Subcutaneous abdominal adipose tissue (tissue), 5 donors: ENCODE measurements at regions not wholly inside any gene's neighbourhood (a gene's known extent, or its start where the extent isn't known, plus 50 kb on each side); places are given as distances from the start of the nearest gene placed in this dataset.

Experiments
- H3K27ac ChIP-seq: one replicate; pipeline ENCODE4 v1.7.0; 2013; ENCODE audit warnings: low read depth, mild to moderate bottlenecking, inconsistent platforms, low read length, moderate library complexity
- H3K27me3 ChIP-seq, 5 donors: one replicate each; pipeline ENCODE4 v1.7.0; 2013; ENCODE audit warnings: low read length in 5 of 5, inconsistent platforms in 1 of 5; ENCODE audit not compliant: control insufficient read depth in 5 of 5, insufficient read depth in 4 of 5
- H3K36me3 ChIP-seq, 5 donors: one replicate each; pipeline ENCODE4 v1.7.0; 2013; ENCODE audit warnings: low read length in 5 of 5; ENCODE audit not compliant: control insufficient read depth in 5 of 5, insufficient read depth in 5 of 5
- H3K4me1 ChIP-seq, 5 donors: one replicate each; pipeline ENCODE4 v1.7.0; 2013; ENCODE audit warnings: low read length in 5 of 5, mild to moderate bottlenecking in 3 of 5, moderate library complexity in 1 of 5; ENCODE audit not compliant: control insufficient read depth in 5 of 5, insufficient read depth in 5 of 5
- H3K4me3 ChIP-seq, 5 donors: one replicate each; pipeline ENCODE4 v1.7.0; 2013; ENCODE audit warnings: low read length in 5 of 5, low read depth in 1 of 5
- H3K9ac ChIP-seq, 5 donors: one replicate each; pipeline ENCODE4 v1.7.0; 2013; ENCODE audit warnings: low read length in 5 of 5, mild to moderate bottlenecking in 4 of 5, moderate library complexity in 3 of 5
- H3K9me3 ChIP-seq, 5 donors: one replicate each; pipeline ENCODE4 v1.7.0; 2013; ENCODE audit warnings: low read length in 5 of 5; ENCODE audit not compliant: control insufficient read depth in 5 of 5
- donor health status: healthy.
- donor health status: healthy.
- donor health status: healthy.
- donor health status: healthy.
- donor health status: healthy.

GRCh38 chr2:58539973-58540372 is 298.8 kb upstream of the FANCL start:
- Histone ChIP-seq H3K4me3 (no peak overlapping the region), H3K4me1 (no peaks in the 10 kb centered on the region), H3K27ac (no peak overlapping the region), H3K9ac (no peak overlapping the region), H3K27me3 (no peaks in the 10 kb centered on the region), H3K9me3 (no peaks in the 10 kb centered on the region), H3K36me3 (no peaks in the 10 kb centered on the region)

- Histone ChIP-seq H3K36me3 (no peaks in the 10 kb centered on the region), H3K4me3 (no peak overlapping the region), H3K4me1 (no peaks in the 10 kb centered on the region), H3K27ac (no peak overlapping the region), H3K9ac (no peak overlapping the region), H3K27me3 (peaks cover 0 to 3% (median 0%) of the 10 kb centered on the region in 5 donors), H3K9me3 (no peaks in the 10 kb centered on the region)
These were observed 294.9 kb upstream of the FANCL start for GRCh38 chr2:58535990-58536389.

- H3K36me3 ChIP-seq: no peaks in the 10 kb centered on the region
- no peak overlapping the region for H3K9ac ChIP-seq
- no peak overlapping the region for H3K4me3 ChIP-seq
- H3K9me3 ChIP-seq: no peaks in the 10 kb centered on the region
- H3K27ac ChIP-seq: no peak overlapping the region
- no peaks in the 10 kb centered on the region for H3K4me1 ChIP-seq
- peaks cover 0 to 3% (median 0%) of the 10 kb centered on the region in 5 donors for H3K27me3 ChIP-seq
These were observed 294.1 kb upstream of the FANCL start for GRCh38 chr2:58535182-58535581.

GRCh38 chr2:58533376-58533775 is 292.3 kb upstream of the FANCL start:
- H3K9me3 ChIP-seq: no peaks in the 10 kb centered on the region
- no peak overlapping the region for H3K9ac ChIP-seq
- no peak overlapping the region for H3K27ac ChIP-seq
- H3K36me3 ChIP-seq: no peaks in the 10 kb centered on the region
- H3K4me3 ChIP-seq: no peak overlapping the region
- H3K27me3 ChIP-seq: peaks cover 0 to 3% (median 0%) of the 10 kb centered on the region in 5 donors
- H3K4me1 ChIP-seq: no peaks in the 10 kb centered on the region

GRCh38 chr2:58532641-58533040 is 291.5 kb upstream of the FANCL start:
- no peaks in the 10 kb centered on the region for H3K9me3 ChIP-seq
- H3K27ac ChIP-seq: no peak overlapping the region
- no peak overlapping the region for H3K9ac ChIP-seq
- no peaks in the 10 kb centered on the region for H3K4me1 ChIP-seq
- no peak overlapping the region for H3K4me3 ChIP-seq
- no peaks in the 10 kb centered on the region for H3K36me3 ChIP-seq
- peaks cover 0 to 3% (median 0%) of the 10 kb centered on the region in 5 donors for H3K27me3 ChIP-seq

- H3K27me3 ChIP-seq: no peaks in the 10 kb centered on the region
- H3K36me3 ChIP-seq: no peaks in the 10 kb centered on the region
- no peak overlapping the region for H3K4me3 ChIP-seq
- no peaks in the 10 kb centered on the region for H3K9me3 ChIP-seq
- no peak overlapping the region for H3K9ac ChIP-seq
- H3K27ac ChIP-seq: no peak overlapping the region
- H3K4me1 ChIP-seq: no peaks in the 10 kb centered on the region
These were observed 286.5 kb upstream of the FANCL start for GRCh38 chr2:58527647-58528046.

- Histone ChIP-seq H3K36me3 (no peaks in the 10 kb centered on the region), H3K4me3 (no peak overlapping the region), H3K27ac (no peak overlapping the region), H3K4me1 (peaks cover 0 to 4% (median 0%) of the 10 kb centered on the region in 5 donors), H3K9ac (no peak overlapping the region), H3K27me3 (no peaks in the 10 kb centered on the region), H3K9me3 (no peaks in the 10 kb centered on the region)
These were observed 280.9 kb upstream of the FANCL start for GRCh38 chr2:58521803-58522554.

GRCh38 chr2:58520903-58521302 is 279.8 kb upstream of the FANCL start:
- Histone ChIP-seq H3K4me3 (no peak overlapping the region), H3K27ac (no peak overlapping the region), H3K9me3 (no peaks in the 10 kb centered on the region), H3K9ac (no peak overlapping the region), H3K27me3 (no peaks in the 10 kb centered on the region), H3K4me1 (peaks cover 0 to 4% (median 0%) of the 10 kb centered on the region in 5 donors), H3K36me3 (no peaks in the 10 kb centered on the region)

- H3K4me1 ChIP-seq: peaks cover 0 to 4% (median 0%) of the 10 kb centered on the region in 5 donors
- no peaks in the 10 kb centered on the region for H3K27me3 ChIP-seq
- no peak overlapping the region for H3K4me3 ChIP-seq
- H3K9me3 ChIP-seq: no peaks in the 10 kb centered on the region
- H3K27ac ChIP-seq: no peak overlapping the region
- no peak overlapping the region for H3K9ac ChIP-seq
- no peaks in the 10 kb centered on the region for H3K36me3 ChIP-seq
These were observed 276.8 kb upstream of the FANCL start for GRCh38 chr2:58517881-58518280.

- H3K4me3 ChIP-seq: no peak overlapping the region
- H3K4me1 ChIP-seq: no peaks in the 10 kb centered on the region
- no peaks in the 10 kb centered on the region for H3K27me3 ChIP-seq
- no peaks in the 10 kb centered on the region for H3K9me3 ChIP-seq
- no peaks in the 10 kb centered on the region for H3K36me3 ChIP-seq
- no peak overlapping the region for H3K27ac ChIP-seq
- H3K9ac ChIP-seq: no peak overlapping the region
These were observed 275.6 kb upstream of the FANCL start for GRCh38 chr2:58516695-58517094.
